T-helper 9 cell (primary cell): ENCODE measurements at regions not wholly inside any gene's neighbourhood (a gene's known extent, or its start where the extent isn't known, plus 50 kb on each side); places are given as distances from the start of the nearest gene placed in this dataset.
"Not testable (repeated sequence)": the region's sequence is repeated elsewhere in the genome, so short reads cannot be mapped to it uniquely, and the experiment has no call there.

ENCODE experiments used
- DNase-seq: peaks from one replicate; pipeline ENCODE4 v3.0.0-alpha.2; 2020

DNA sequence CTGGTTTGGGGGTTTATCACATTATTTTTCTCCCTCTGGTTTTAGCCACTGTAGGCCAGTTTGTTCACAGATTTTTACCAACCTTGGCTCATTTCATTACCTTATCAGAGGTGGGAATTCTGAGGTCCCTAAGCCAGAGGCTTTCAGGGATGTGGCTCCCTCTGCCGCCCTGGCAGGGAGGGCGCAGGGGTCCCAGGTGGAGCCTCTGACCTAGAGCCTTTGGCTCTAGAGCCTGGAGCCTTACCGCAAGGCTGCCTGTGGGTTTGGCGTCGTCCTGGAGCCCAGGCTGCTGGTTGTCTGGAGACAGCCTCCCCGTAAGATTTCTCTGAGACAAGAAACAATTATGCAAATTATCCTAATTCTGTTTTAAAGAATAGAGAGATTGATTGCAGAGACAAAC lies 188.0 kb downstream of the LMLN start:
- not testable (repeated sequence) for DNase-seq

DNA sequence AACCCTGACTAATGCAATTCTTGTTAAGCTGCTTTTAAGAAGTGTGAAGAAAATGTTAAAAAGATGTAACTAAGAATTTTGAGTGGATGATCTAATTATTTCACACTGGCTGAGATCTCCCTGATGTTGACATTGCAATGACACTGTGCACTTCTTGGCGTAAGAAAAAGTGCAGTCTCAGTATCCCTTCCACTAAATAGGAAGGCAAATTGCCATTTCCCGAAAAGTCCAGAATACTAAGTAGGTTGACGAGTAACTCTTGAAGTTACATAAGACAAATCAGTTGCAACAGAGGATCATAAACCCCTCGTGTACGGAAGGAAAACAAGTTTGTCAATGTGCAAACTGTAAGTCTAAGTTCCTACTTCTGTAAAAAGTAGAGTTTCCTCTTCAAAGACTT lies 189.9 kb downstream of the LMLN start:
- DNase-seq, result not testable (repeated sequence)

DNA sequence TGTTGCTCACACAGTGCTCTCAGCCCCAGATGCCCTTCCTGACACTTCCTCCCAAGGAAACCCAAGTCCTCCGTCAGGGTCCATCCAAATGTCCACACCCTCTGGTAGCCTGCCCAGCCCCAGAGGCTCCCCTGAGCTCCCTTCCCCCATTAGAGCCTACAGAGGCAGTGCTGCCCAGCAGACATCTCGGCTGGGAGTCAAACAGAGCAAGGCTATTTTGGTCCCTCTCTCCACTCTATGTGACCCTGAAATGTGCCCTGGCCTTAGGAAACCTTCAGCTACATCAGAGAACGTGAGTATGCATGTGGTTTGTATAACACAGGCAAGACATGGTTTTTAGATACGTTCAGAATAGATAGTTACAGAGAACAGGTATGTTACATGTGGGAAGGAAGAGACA lies 191.8 kb downstream of the LMLN start:
- DNase-seq, result not testable (repeated sequence)

DNA sequence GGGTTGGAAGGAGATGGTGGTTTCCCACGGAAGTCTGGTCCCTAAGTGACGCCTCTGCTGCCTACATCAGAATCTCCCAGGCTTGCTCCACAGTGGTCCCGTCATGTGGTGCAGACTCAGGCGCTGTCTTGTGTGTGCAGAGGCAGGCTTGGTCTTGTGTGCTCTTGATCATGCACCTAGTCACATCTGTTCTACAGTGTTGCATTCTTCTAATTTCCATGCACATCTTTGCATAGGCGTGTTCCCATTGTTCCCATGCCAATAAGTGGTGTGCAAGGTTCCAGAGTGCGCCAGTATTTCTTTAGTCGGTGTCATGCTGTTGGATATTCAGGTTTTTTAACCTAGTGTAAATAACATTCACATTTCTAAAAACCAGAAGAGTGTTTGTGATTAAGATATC lies 195.8 kb downstream of the LMLN start:
- DNase-seq, result not testable (repeated sequence)

DNA sequence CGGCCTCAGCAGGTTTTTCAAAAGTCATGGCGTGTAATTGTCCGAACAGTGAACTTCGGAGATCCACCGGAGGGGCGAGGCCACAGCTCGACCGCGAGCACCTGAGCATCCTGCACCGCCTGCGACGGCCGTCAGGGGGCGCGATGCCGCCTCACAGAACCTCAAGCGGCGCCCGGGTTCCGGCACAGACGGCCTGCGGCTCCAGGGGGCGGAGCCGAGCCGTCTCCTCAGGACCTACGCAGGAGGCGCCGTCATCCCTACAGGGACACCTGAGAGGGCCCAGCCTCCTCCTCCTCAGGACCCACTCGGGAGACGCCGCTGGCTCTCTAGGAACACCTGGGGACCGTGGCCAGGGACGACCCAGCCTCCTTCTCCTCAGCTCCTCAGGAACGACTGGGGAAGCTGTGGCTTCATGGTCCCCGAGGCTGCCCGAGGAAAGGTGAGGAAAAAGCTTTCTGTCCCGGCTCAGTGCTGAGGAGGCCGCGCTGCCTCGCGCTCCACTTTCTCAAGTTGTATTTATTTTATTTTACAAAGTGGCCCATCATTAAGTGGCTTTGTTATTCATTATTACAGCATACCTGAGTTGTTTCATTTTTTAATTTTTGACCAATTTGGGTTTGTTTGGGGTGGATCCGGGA lies 197.3 kb downstream of the LMLN start:
- not testable (repeated sequence) for DNase-seq

DNA sequence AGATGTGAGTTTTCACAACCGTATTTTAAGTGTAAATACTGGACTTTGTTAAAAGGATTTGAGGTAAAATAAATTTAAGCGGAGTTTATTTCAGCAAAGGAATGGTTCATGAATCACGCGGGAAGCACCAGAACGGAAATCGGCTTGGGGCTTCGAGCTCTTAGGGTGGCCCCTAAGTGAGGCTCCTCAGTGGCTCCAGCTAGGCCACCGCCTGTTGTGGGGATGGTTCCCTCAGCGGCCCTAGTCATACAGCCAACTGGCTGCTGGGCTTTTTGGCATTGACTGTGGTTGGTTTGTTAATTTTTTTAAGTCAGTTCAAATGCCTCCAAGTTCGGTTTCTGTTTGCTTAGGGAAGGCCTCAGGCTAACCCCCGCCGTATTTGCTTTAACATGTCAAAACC lies 198.0 kb downstream of the LMLN start:
- not testable (repeated sequence) for DNase-seq

DNA sequence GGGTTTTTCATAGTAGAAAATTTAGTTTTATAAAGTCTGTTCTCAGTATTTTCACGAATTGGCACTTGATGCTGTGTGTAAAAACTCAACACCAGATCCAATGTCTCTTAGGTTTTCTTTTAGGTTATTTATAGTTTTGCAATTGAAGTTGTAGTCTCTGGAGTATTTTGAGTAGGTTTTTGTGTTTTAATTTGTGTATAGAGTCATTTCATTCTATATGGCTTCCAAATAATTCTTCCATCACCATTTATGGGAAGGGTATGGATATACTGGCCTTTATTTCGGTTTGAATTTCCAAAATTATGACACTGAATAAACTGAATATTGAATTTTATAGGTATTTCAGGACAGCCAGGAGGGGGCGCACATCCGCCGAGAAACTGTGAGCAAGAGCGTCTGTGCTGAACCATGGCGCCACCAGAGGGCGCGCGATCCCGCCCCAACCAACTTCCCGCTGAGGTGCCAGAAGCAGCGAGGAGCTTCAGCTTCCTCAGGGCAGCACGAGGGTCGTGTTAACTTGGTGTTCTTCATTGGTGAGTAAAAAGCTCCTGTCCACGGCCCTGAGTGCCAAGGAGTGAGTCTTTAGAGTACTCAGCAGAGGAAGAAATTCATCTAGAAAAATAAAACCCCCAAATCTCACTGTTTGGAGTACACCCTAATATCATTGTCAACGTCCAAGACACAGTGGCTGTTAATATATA lies 207.5 kb downstream of the LMLN start:
- peak; percentile 51 for DNase-seq

DNA sequence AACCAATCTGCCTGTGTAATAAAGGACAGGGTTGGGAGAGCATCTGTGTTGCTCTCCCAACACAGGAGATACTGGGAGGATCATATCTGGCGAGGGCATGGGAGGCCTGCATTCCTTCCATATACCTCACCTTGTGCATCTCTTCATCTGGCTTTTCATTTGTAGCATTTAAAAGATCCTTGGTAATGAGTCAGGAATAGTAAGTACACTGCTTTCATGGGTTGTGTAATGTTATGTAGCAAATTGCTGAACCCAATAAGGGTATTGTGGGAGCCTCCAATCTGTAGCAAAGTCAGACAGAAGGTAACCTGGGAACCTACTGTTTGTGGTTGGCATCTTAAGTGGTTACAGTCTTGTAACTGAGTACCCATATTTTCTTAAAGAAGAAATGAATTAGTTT lies 210.8 kb downstream of the LMLN start:
- not testable (repeated sequence) for DNase-seq

DNA sequence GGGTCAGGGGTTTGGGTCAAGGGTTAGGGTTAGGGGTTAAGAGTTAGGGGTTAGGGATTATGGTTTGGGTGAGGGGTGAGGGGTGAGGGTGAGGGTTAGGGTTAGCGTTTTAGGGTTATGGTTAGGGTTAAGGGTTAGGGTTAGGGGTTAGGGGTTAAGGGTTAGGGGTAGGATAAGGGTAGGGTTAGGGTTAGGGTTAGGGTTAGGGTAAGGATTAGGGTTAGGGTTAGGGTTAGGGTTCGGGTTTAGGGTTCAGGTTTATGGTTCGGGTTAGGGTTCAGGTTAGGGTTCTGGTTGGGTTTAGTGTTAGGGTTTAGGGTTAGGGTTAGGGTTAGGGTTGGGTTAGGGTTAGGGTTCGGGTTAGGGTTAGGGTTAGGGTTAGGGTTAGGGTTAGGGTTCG lies 213.1 kb downstream of the LMLN start:
- DNase-seq, result not testable (repeated sequence)

DNA sequence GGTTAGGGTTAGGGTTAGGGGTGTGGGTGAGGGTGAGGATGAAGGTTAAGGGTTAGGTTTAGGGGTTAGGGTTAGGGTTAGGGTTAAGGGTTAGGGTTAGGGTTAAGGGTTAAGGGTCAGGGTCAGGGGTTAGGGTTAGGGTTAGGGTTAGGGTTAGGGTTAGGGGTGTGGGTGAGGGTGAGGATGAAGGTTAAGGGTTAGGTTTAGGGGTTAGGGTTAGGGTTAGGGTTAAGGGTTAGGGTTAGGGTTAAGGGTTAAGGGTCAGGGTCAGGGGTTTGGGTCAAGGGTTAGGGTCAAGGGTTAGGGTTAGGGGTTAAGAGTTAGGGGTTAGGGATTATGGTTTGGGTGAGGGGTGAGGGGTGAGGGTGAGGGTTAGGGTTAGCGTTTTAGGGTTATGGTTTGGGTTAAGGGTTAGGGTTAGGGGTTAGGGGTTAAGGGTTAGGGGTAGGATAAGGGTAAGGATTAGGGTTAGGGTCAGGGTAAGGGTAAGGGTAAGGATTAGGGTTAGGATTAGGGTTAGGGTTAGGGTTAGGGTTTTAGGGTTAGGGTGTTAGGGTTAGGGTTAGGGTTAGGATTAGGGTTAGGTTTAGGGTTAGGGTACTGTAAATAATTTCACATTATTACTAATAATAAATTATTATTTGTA lies 214.0 kb downstream of the LMLN start:
- DNase-seq, result not testable (repeated sequence)
